ENCODE measurements at regions not wholly inside any gene's neighbourhood (a gene's known extent, or its start where the extent isn't known, plus 50 kb on each side); places are given as distances from the start of the nearest gene placed in this dataset.
"Not testable (repeated sequence)": the region's sequence is repeated elsewhere in the genome, so short reads cannot be mapped to it uniquely, and the experiment has no call there.

- H3K27ac ChIP-seq = no peak overlapping the region
Observed at GRCh38 chr6:11374036-11375010, 141.9 kb upstream of the NEDD9 start.

GRCh38 chr6:11373208-11373607 is 140.7 kb upstream of the NEDD9 start:
- no peak for TF ChIP-seq CTCF (conservative IDR thresholded peaks at IDR 0.05)
- H3K27ac ChIP-seq = no peak overlapping the region

More at GRCh38 chr6:11374036-11375010, 141.9 kb upstream of the NEDD9 start:
- TF ChIP-seq CTCF (conservative IDR thresholded peaks at IDR 0.05) = no peak

- H3K27ac ChIP-seq = not testable (repeated sequence)
Observed at GRCh38 chr6:11372186-11372790, 139.8 kb upstream of the NEDD9 start.

- H3K27ac ChIP-seq = no peak overlapping the region
- no peak for TF ChIP-seq CTCF (conservative IDR thresholded peaks at IDR 0.05)
Observed at GRCh38 chr6:11370191-11371018, 137.9 kb upstream of the NEDD9 start.

- H3K27ac ChIP-seq = no peak overlapping the region
- TF ChIP-seq CTCF (conservative IDR thresholded peaks at IDR 0.05) = no peak
Observed at GRCh38 chr6:11368760-11369159, 136.3 kb upstream of the NEDD9 start.

GRCh38 chr6:11368264-11368663 is 135.8 kb upstream of the NEDD9 start:
- H3K27ac ChIP-seq = no peak overlapping the region
- no peak for TF ChIP-seq CTCF (conservative IDR thresholded peaks at IDR 0.05)

GRCh38 chr6:11367638-11368199 is 135.3 kb upstream of the NEDD9 start:
- TF ChIP-seq CTCF (conservative IDR thresholded peaks at IDR 0.05) = no peak
- H3K27ac ChIP-seq = no peak overlapping the region

Measured in VCaP (cell line).